Renal cortex interstitium (tissue), 11 donors: ENCODE measurements at regions not wholly inside any gene's neighbourhood (a gene's known extent, or its start where the extent isn't known, plus 50 kb on each side); places are given as distances from the start of the nearest gene placed in this dataset.
"Not testable (repeated sequence)": the region's sequence is repeated elsewhere in the genome, so short reads cannot be mapped to it uniquely, and the experiment has no call there.

Experiments
- DNase-seq, 11 donors: peaks; one replicate each; pipeline ENCODE4 v3.0.0-alpha.2; 2013; ENCODE audit warnings: low read depth in 9 of 11, low spot score in 4 of 11; ENCODE audit errors: extremely low read depth in 1 of 11

DNA sequence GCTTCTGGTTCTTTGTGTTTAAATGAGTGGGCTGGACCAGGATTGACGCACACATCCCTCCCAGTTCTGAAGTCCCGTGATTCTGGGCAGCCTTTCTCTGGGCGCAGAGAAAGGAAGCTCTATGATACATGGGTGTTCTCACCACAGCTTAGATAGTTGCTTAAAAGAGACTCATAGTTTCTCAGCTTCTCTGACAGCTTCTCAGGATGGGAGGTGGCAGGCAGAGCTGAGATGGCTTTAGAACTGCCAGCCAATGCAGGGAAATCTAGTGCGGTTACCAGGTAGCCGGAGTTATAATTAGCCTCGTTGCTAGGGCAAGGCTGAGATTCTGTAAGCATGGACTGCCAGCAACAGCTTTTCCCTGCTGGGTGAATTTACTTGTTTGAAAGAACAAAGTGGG is 111.8 kb upstream of the SEC22B start:
- not testable (repeated sequence) for DNase-seq

DNA sequence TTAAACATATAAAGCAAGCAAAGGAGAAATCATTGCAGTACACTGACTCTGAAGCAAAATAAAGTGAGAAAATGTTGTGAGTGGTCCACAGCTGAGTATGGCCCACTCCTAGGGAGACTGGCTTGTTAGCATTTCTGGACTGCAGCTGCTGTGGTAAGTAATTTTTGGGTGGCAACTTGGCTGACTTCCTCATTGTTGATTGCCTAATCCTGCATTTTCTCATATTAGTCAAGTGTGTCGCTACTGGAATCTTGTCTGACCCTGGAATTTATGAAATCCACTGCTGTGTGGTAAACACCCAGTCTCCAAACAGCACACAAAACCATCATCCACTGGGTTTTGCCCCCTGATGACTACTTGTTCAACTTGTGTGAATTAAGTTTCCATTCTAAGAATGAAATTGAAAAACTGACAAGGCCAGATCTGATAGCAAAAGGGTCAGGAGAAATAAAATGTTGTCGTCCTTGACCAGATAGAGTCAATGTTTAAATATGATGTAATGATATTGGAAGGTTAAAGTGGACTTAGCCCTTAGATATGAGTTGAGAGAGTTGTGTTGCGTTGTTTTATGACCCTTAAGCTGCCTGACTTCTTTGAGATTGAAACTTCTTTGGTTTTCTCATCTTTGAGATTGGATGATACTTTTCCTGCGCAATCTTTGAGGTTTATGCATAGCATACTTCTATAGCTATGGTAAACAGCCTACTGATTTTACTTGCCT is 106.6 kb upstream of the SEC22B start:
- not testable (repeated sequence) for DNase-seq

DNA sequence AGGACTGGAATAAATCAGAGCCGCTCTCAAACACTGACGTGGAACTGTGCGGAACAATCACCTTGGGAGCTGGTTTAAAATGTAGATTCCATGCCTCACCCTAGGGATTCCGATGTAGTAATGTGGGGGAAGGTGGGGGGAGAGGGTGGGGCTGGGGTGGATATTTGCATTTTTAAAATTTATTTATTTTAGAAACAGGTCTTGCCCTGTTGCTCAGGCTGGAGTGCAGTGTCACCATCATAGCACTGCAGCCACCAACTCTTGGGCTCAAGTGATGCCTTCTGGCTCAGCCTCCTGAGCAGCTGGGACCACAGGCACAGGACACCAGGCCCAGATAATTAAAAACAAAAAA is 101.9 kb upstream of the SEC22B start:
- DNase-seq: not testable (repeated sequence)

DNA sequence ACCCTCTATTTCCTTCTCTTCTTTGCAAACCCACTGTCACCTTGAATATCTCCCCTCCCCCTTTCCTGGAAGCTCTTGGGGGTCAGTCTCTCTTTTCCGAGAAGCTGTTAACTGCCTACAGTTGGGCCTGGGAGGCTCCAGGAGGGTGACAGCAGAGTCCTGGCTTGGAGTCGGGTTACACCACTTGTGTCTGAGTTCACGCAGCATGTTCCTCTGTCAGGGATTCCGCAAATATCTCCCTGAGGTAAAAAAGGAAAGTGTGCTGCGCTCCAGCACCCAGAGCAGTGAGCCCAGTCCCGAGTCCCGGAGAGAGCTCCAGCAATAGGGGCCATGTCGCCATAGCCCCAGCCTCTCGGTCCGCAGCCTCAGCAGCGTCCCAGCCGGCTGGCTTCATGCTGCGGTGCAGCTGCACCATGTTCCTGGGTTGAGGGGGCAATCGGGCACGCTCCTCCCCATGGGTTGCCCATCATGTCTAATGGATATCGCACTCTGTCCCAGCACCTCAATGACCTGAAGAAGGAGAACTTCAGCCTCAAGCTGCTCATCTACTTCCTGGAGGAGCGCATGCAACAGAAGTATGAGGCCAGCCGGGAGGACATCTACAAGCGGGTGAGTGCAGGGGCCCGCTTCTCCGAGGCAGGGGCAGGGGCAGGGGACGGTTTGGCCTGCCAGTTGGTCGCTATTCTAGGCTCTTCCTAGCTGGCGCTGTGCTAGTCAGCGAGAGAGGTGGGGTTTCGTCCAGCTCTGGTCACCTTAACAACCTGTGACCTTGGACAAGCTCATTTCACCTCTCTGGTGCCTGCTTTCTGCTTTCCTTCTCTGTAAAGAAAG is 101.3 kb upstream of the SEC22B start:
- DNase-seq: not testable (repeated sequence)

DNA sequence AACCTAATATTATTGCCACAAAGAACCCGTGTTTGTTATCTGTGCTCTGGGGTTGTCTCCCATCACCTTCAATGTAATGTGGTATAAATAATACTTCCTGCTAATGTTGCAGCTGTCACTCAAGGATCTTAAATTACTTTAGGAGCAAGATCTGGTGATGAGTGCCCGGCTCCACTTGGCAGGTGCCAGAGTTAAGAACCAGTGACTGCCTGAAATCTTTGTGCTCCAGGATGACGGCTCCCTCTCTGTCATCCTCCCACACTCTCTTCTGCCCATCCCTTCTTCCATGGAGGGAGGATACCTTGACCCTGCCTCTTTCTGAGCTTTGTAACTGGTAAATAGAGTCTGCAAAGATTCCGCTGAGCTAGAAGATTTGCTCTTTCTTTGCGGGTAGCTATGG is 100.4 kb upstream of the SEC22B start:
- DNase-seq: not testable (repeated sequence)

DNA sequence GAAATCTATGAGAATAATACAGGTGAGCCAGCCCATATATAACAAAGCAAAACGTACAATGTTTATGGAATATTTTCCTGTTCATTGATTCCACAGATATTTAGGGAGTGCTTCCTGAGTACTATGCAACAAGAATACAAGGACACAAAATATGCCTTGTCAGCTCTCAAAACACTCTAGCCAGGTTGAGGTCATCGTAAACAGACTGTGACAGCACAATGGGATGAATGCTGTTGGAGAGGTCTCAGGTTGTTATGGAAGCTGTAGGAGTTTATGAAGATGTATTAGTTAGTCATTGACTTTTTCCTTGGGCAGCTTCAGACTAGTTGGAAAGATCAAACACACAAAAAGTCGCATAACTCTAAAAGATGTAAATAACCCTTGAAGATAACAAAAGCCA is 98.1 kb upstream of the SEC22B start:
- DNase-seq: not testable (repeated sequence)

DNA sequence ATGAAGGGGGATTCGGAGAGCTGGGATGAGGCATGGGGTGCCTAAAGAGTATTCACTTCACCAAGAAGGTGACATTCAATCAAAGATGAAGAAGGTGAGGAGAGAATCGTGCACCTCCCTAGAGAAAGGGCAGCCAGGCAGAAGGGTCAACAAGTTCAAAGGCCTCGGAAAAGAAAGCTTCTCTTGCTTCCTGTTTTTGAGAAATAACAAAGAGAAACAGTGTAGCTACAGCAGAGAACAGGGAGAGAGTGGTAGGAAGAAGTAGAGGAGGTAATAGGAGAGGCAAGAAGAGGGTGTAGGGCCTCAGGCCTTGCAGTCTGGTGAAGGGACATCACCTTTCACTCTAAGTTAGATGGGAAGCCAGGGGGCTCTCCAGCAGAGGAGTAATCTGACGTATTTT is 97.0 kb upstream of the SEC22B start:
- DNase-seq: not testable (repeated sequence)

DNA sequence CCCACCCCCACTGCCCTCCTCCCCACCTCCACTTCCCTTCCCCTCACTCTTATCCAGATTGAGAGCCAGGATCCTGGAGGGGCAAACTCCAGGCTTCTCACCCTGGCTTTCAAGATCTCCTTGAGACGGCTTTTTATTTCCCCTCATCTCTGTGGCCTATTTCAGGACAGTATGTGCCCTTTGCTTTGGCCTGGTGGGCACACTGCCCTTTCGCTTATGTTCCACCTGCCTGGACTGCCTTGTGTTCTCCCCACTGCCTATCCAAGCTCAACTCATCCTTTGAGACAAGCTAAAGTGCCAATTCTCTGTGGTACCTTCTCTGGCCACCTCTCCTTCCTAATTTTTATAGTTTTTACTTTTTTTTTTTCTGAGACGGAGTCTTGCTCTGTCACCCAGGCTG is 95.9 kb upstream of the SEC22B start:
- DNase-seq: not testable (repeated sequence)

DNA sequence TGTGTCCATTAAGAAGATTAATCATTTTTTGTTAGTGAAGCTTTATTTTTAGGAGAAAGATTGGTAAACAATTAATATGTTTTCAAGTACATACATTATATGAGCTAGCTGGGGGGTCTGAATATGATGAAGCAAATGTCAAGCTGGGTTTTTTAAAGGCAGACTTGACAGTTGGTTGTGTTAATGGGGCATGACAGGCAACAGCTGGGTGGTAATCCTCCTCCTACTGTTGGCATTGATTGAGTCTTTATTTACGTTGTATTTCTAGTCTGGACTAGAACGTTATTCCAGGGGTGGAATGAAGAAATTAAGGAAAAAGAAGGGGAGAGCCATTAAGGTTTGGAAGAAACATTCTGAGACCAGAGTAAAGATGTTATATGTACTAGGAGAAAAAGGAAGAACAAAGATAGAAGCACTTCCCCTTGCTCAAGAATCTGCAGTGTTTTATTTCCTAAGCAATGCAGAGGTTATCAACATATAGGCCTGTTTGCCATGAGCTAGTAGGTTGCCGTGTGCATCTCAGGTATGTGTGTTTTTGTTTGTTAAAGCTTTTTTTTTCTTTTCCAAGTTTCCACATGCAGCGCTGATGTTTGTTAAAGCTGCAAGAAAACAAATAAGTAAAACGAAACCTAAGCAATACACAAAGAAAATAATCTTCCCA is 95.4 kb upstream of the SEC22B start:
- DNase-seq: not testable (repeated sequence)

DNA sequence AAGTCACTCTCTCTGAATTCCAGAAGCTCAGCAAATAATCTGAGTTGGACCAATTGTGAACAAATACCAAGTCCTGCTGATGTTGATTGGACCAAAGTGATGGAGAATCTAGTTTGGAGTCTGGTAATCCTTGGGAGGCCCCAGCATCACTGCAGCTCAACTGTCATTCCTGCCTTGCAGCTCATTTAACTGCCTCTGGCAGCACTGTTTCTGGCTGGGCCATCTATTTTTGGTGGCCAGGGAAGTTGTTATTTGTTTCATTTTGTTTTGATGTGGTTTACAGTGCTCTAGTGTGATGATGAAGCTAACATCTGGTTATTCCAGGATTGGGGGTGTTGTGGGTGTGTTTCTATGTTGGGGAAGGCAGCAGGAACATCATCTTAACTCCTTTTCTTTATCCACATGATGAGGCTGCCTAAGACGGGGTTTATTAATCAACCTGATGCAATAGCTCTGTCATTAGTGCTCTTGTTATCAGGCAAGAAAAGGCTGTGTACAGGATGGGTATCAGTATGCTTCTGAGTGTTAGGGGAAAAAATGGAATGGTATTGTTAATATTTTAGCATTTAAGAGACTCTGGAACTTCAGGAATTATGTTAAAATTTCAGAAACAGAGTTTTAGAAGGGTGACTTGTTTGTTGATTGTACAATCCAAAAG is 91.7 kb upstream of the SEC22B start:
- not testable (repeated sequence) for DNase-seq

DNA sequence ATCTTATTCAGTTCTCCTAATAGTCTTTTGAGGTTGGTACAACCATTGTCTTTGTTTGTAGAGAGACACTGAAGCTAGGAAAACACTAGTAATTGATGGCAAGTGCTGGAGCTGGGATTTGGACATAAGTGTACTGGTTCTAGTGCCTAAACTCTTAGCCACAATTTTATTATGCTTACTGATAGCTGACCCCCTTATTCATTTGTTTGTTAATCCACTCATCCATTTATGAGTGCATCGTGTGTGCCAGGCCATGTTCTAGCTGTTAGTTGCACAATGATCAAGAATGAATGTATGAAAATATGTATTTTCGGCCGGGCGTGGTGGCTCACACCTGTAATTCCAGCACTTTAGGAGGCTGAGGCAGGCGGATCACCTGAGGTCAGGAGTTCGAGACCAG is 88.2 kb upstream of the SEC22B start:
- not testable (repeated sequence) for DNase-seq

DNA sequence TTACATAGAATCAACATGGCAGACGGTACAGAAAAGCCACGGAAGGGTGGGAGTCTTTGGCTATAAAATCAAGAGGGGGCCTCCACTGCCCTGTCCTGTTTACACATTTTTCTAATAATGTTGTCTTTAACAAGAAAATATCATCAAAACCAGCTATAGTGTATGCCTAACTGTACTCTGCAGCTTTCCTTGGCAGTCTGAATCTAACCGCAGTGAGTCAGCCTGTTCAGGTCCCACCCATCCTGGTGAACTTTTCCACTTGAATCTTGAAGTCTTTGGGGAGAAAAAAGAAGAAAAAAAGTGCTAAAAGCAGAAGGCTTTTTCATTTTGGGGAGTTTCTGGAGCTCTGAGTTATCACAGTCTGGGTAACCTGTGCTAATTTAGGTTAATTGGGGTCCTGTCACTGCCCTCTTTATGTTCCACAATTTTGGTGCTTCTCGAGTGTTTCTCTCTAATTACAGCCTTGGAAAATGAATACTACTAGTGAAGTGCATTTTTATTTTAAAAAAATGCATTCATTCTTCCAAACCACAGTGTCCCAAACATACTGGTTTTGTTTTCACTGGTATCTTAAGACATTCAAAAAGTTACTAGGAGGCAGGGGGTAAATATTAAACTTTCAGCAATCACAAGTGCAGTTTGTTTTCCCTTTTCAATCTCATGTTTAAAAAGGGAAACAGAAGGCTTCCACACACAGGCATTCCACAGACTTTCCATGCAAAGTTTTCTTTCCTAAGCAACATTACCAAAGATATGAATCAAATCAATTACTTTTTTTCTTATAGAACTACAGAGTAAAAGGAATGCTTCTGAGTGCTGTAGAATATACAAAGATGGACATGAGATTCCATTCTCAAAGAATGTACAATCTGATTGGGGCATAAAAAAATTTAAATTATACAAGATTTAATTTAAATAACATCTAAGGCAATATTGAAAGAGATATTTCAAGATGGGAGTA is 86.8 kb upstream of the SEC22B start:
- DNase-seq: not testable (repeated sequence)

DNA sequence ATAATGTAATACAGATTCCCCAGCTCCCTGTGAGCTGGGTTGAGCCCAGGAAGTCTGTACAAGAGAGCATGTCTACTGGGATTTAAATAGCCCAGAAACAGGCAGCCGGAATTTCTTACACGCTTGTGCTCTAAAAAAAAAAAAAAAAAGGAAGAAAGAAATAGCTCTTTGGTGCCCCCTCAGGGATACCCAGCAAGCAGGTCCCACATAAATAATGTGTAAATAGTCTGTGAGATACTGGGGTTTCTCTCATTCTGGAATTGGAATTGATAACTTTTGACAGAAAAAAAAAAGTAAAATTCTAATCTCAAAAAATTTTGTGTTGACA is 81.4 kb upstream of the SEC22B start:
- not testable (repeated sequence) for DNase-seq

DNA sequence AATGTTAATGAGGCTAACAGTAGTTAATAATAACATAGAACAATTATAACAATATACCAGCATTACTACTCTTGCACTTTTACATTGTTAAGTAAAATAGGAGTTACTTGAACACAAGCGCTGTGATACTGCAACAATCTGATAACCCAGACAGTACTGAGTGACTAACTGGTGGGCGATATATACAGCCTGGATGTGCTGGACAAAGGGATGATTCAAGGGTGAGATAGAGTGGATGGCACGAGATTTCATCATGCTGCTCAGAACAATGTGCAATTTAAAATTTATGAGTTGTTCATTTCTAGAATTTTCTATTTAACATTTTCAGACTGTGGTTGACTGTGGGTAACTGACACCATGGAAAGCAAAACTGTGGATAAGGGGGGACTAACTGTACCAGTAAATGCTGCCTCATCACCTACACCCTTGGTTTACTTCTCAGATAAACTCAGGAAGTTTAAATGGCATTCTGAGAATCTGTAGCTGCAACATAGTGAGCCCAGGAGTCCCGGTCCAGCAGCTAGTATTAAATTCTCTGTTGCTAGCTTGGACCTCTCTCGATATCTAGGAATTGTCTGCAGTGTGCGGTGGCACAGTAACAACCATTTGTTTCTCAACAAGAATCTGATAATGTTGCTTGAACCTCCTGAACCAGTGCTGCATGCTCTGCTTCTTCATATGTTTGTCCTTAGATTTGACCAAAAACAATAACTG is 80.9 kb upstream of the SEC22B start:
- not testable (repeated sequence) for DNase-seq

DNA sequence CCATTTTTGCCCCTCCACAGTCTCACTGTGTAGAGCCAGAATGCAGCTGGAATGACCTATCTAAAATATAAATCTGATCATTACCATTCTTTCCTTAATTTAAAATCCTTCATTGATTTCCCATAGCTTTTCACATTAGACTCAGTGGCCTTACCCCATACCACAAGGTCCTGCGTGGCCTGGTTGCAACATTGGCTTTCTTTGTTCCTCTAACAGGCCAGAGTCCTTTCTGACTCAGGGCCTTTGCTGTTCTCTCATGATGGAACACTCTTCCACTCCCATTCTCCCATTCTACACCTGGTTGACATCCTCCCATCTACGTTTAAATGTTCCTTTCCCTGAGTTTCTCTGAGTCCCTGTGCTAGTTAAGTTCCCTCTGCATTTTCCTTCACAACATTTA is 74.4 kb upstream of the SEC22B start:
- DNase-seq: not testable (repeated sequence)

DNA sequence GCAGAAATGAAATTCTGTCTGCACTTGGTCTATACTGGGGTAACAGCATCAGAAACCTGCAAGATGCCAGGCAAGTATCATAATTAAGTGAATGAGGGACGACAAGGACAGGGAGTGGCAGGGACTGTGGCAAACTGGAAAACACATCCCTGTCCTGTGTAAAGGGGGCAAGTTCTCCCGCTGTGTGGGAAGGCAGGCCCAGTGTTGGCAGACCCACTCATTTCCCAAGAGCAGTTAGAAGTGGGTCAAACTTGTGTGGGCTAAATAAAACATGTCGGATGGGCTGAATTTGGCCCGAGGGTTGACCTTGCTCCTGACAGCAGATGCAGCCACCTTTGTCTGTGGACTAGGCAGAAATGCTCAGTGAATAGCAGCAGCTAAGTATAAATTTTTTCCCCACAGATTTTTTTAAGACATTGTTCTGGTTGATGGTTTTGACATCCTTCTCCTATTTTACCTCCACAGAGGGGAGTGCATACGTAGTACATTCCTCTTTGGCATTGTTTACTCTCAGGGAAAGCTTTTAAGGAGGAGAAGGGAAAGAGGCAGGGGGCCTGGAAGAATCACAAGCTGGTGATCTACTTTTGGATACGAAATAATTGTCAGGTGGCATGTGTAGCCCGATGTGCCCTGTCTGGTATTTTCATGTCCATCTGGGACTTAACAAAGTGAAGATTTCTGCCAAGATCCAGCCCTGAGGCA is 72.6 kb upstream of the SEC22B start:
- DNase-seq: not testable (repeated sequence)

DNA sequence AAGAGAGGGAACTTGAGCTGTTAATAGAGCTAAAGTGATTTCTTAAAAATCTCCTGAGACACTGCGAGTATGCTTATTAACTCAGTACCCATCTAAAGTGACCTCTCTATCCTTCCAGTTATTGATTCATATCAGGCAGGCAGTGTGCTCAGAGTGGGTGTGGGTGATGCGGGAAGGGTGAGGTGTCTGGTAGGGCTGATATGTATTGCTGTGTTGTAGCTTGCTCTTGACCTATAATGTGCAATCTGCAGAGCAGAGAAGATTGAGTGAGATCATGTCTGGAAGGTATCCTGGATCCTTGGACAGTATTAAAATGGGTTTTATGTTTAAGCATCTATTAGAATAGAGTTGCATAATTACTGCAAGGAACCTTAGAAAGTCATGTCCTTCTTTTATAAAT is 71.9 kb upstream of the SEC22B start:
- DNase-seq: not testable (repeated sequence)
